ENCODE measurements at regions not wholly inside any gene's neighbourhood (a gene's known extent, or its start where the extent isn't known, plus 50 kb on each side); places are given as distances from the start of the nearest gene placed in this dataset.

DNA sequence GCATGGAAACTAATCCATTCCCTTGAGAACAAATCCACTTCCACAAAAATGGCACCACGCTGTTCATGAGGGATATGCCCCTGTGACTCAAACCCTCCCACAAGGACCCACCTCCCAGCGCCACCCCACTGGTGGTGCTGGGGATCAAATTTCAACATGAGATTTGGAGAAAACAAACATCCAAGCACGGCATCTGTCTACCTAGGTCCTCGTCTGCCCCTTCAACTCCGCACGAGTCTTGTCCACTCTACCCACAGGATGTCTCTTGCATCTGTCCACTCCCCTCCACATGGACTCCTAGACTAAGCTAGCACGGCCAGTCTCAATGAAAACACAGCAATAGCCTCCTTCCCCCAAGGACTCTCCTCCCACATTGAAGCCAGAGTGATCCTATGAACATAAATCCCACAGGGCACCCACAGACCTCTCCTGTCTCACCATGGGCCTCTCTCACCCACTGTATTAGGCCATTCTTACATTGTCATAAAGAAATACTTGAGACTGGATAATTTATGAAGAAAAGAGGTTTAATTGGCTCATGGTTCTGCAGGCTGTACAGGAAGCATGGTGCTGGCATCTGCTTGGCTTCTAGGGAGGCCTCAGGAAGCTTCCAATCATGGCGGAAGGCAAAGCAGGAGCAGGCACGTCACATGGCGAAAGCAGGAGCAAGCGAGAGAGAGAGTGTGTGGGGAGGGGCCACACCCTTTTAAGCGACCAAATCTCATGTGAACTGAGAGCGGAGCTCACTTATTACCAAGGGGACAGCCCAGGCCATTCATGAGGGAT, 101.4 kb downstream of the TOMM20 start:
- no peak for DNase-seq (ENCODE audit: low read depth in 2 of 2)

DNA sequence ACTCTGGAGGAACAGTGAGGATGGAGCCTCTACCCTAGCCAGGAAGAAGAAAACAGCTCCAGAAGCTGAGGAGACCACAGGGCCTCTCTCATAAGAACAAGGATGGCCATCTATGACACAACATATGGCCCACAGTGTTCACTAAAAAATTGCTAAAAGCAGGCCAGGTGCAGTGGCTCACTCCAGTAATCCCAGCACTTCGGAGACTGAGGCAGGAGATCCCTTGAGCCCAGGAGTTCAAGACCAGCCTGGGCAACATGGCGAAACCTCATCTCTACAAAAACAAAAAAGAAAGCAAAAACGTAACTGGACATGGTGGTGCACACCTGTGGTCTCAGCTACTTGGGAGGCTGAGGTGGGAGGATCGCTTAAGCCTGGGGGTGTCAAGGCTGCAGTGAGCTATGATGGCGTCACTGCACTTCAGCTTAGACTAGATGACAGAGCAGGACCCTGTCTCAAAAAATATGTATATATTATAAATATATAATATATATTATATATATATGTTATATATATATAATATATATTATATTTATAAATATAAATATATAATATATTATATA, 103.1 kb downstream of the TOMM20 start:
- DNase-seq (ENCODE audit: low read depth in 2 of 2) = no peak

DNA sequence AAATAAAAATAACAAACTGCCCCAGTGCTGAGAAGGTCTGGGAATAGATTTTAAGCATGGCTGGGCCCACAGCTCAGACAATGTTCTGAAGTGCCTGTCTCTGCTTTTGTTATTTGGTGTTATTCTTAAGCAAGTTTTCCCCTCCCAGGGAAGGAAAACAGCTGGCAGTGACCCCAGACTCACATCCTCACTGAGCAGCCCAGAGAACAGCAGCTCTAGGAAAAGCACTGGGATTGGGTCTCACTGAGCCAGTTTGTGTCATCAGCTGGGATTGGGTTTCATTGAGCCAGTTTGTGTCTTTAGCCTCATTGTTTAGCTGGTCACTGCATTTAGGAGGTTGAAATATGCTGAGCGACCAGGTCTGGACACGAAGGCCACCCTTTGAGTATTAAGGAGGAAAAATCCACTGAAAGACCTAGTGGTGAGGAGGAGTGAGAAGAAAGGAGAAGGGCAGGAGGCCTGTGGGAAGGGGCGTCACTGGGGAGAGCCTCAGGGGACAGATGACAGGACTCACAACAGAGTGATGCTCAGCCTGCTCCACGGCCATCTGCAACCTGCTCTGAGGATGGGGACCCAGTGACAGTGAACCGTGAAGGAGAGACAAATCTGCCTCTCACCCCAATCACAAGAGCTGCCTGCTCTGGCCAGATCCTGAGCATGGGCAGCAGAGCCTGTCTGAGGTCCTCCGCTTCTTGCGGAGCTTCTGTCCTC, 103.8 kb downstream of the TOMM20 start:
- DNase-seq (ENCODE audit: low read depth in 2 of 2) = no peak

DNA sequence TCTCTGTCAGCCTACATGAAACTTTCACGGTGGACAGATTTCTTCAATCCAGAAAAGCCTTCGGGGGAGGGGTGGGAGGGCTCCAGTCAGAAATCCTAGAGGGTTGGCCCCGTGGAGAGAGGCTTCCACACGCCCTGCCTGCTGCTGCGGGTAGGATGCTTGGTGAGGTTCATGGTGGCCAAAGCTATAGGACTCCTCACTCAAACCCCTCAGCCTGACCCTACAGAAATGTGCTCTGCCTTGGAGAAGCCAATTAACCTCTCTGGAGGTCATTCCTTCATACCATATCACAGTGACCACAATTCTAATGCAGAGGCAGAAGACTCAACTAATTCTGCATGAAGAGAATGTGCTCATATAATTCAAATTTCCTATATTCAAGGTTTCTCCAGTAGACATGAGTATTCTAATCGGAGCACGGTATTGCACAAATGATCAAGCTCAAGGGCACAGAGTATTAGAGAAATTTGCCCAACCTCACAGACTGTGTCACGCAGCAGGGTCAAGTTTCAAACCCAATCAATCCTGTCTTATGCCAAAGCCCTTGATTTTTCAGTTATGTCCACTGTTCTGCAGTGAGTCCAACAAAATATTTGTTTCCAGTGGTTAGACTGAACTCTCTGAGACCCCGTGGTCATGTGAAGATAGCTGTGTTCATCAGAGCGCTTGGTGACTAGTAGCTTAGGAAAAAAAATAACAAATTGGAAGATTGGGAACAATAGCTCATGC, 104.8 kb downstream of the TOMM20 start:
- no peak for DNase-seq (ENCODE audit: low read depth in 2 of 2)

DNA sequence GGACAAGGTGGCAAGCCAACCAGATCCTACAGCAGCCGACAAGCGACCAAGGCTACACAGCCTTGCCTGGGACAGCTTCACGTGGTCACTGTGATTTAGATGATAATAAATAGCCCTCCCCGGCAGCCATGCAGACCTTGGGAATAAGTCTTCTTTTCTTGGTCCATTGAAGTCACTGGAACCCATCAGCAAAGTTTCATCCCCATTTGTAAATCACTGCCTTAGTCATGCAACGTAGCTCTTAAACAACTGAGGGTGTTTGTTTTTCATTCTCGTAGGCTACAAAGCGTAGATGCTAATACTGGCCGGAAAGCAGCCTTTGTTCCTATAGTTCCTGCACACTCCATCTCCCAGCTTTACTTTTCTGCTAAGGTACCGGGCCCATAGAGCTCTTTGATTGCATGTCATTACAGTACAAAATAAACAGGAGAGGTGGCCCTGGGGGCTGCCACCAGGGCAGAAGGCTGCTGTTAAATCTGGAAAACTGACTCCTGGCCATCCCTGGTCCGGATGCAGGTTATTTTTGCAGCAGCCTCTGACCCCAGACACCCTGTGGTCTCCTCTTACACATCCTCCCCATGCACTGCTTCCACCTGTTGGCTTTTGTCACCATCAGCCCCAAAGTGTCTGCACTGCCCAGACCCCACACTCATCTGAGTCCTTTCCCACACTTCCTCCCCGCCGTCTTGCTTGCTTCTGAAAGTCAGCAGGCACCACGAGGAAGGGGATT, 105.5 kb downstream of the TOMM20 start:
- no peak for DNase-seq (ENCODE audit: low read depth in 2 of 2)

DNA sequence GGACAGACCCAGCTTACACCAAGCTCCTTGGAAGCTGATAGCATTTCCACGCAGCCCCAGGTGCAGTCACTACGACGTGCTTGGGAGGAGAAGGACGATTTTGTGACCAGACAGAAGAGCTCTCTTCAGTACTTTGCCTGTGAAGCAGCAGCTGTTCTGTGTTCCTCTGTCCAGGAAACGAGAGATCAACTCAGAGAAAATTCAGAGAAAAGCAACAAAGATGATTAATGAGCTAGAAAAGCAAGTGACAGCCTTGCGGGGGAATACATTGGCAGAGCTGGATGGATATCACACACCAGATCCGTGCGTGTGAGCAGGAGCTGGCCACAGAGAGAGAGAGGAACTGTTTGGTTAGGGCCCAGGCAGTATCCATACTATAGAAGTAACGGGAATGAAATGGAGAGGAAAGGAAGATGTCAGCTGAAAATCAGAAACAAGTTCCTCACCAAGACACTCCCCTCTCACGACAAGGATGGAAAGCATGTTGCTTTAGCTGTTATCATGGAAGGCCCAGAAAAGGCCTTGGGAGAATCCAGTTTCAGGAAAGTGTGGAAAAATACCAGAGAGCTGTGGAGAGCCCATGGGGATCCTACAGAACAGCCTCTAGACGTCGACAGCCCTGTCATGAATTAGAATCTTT, 106.2 kb downstream of the TOMM20 start:
- DNase-seq (ENCODE audit: low read depth in 2 of 2) = no peak

DNA sequence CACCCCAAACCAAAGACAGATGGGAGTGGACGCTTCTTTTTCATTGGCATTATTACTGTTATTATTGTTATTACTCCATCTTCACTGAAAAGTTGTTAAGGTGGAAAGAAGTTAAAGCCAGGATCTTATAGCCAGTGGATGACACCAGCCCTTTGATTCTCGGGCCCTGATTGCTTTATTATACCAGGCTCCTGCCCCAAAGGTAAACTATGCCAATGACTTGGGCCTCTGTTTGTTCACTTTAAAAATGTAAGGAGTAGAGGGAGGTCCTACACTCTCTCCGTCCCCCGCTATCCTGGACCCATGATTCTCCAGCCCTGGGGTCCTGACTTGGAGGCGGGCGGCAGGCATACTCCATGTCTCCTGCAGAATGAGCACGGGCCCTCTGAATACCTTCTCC, 106.8 kb downstream of the TOMM20 start:
- no peak for DNase-seq (ENCODE audit: low read depth in 2 of 2)

DNA sequence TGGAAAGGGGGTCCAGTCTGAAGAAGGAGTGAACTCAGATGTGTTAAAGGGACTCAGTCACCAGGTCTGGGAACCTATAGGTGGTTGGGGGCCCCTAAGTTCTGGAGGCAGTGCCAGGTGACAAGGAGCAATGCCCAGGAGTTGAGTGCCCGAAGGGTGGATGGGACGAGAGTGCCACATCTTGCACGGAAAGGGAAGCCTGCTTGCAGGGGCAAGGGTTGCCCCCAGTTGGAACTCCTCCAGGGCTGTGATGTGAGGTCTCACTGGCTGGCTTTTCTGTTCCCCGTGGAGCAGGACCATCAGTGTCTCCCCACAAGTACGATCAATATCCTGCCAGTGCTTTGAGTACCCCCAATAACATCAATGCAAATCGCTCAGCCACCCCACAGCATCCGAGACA, 107.3 kb downstream of the TOMM20 start:
- no peak for DNase-seq (ENCODE audit: low read depth in 2 of 2)

DNA sequence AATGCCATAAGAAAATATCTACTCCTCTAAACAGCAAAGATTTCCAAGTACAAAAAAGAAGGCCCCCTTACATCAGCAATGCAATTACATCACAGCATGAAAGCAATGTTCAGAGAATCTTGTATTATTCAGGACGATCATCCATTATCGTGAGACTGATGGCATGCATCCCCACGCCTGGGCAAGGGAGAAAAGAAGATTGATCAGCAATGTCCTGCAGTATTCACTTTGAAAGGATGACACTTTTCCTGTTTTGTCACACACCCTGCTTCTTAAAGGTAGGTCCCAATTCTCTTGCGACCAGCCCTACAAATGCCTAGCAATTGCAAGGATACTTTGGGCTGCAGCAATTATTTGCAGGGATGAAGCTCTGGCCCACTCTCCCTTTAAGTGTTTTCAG, 108.7 kb downstream of the TOMM20 start:
- no peak for DNase-seq (ENCODE audit: low read depth in 2 of 2)

DNA sequence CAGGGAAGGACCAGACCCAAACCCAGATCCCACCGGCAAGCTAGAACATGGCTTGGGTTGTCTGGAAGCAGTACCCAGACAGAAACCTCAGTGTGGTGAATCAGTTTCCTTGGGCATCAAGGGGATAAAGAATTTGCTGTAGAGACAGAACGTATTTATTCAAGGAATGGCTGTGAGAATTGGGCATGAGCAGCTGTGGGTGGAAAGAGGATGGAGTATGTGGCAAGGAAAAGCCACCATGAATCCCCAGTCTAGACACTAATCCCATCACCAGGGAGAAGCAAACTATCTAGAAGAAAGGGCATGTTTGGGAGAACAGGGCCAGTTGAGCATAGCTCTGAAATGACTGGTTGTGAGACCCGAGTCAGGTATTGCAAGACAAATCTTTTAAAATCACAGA, 109.2 kb downstream of the TOMM20 start:
- DNase-seq (ENCODE audit: low read depth in 2 of 2) = no peak

DNA sequence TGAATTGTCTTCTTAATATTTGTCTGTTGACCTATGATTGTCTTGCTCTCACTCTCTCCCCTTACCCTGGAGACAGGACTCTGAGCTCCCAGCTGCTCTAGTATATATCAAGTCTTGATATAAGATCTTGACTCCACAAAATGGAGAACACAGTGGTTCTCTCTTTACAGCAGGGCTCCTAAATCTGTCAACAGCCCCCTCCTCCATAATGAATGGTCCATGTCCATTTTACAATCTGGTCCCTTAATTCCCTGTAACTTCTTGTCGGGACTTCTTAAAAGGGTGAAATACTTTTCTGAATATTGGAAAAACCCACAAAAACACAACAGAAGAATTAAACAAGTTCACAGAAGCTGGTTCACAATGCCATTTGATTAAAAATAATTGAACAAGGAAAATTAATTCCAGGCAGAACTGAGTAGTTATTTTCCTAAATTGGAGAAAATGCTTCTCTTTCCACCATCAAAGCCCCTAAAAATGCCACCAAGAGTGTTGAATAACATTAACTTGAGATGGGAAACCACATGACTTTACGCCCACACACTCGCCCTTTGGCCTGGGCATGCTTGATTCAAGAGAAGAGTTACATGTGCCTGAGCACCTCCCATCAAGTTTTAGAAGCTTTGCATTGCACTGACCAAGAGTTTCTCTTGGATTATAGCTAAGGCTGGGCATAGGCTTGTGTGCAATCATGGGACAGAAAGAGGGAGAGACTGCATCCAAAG, 109.8 kb downstream of the TOMM20 start:
- DNase-seq (ENCODE audit: low read depth in 2 of 2) = peak in 1 of 2 donors; percentile 24

DNA sequence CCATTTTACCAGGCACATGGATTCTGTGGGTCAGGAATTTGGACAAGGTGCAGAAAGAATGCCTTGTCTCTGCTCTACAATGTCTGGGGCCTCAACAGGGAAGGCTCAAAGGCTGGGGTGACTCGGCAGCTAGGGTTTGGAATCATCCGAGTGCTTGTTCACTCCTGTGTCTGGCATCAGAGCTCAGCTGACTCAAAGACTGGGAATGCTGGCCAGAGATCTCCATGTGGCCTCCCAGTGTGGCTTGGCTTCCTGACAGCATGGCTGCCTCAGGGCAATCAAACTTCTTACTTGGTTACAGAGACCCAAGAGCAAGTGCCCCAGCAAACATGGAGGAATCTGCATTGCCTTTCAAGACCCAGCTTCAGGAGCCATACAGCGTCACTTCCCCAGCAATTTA, 110.5 kb downstream of the TOMM20 start:
- DNase-seq (ENCODE audit: low read depth in 2 of 2) = no peak

DNA sequence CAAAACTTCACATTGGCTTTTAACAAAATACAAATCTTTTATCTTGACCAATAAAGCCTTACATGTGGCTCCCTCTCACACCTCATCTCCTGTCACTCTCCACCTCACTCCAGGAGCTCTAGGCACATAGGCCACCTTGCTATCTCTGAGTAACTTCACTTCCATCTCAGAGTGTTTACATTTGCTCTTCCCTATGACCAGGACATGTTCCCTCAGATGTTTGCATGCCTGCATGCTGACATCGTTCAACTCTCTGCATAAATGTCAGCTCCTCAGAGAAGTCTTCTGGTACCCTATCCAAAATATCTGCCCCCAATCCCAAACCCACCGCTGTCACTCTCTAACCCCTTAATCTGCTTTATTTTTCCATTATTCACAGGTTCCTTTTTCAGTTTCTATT, 110.9 kb downstream of the TOMM20 start:
- DNase-seq (ENCODE audit: low read depth in 2 of 2) = no peak

DNA sequence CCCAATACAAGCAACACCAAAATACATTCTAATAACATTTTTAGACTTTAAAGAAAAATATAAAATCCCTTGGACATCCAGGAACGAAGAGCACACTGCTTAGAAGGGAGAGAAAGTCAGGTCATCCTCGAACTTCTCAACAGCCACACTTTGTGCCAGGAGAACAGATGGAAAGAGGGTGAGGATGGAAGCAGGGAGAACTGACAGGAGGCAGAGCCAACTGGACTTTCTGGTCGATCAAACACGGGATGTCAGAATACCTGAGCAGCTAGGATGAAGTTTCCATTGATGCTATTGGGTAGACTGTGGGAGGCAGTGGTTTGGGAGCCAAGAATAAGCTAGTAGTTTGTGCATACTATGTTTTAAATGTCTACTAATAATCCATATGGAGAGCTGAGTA, 111.4 kb downstream of the TOMM20 start:
- DNase-seq (ENCODE audit: low read depth in 2 of 2) = no peak

DNA sequence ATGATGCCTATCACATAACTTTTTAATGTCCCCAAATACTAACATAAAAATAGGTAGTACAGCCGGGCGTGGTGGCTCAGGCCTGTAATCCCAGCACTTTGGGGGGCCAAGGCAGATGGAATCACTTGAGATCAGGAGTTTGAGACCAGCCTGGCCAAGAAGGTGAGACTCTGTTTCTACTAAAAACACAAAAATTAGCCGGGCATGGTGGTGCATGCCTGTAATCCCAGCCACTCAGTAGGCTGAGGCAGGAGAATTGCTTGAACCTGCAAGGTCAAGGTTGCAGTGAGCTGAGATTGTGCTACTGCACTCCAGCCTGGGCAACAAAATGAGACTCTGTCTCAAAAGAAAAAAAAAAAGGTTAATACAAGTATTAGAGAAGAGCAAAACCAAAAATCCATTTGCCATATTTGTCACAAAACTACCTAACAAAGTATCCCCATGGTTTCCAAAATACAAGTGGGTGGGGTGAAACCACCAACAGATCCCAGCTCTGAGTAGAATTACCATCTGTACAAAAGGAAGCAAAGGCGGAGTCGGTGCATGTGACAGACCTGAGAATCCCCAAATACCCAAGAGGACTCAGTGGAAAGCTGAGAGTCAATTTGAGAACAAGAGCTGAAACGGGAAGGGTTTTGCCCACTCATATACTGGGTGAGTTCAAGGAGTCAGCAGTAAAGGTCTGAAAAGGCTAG, 113.2 kb downstream of the TOMM20 start:
- no peak for DNase-seq (ENCODE audit: low read depth in 2 of 2)

DNA sequence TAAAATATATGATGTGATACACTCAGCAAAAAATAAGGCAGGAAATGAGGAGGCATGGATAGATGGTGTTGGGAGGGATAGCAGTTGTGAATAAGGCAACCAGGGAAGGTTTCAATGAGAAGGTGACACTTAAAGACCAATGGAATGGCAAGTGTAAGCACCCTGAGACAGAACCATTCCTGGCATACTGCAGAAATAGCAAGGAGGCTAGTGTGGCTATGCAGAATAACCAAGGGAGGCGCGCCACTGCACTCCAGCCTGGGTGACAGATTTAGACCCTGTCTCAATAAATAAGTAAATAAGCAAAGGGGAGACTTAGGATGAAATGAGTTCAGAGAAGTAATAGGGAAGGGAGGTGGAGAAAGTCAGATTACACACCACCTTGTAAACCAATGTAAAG, 113.9 kb downstream of the TOMM20 start:
- no peak for DNase-seq (ENCODE audit: low read depth in 2 of 2)

DNA sequence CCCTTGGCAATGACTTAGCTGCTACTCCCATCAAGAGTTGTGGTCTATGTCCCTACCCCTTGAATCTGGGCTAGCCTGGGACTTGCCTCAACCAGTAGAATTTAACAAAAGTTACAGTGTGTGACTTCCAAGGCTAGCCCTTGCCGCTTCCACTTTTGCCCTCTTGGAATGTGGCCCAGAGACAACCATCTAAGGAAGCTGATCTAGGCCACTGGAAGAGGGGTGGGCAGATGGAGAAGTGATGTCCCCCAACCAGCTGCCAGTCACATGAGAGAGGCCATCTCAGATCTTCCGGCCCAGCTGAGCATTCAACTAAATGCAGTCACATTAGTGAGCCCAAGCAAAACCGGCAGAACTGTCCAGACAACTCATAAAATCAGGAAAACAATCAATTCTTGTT, 115.1 kb downstream of the TOMM20 start:
- no peak for DNase-seq (ENCODE audit: low read depth in 2 of 2)

DNA sequence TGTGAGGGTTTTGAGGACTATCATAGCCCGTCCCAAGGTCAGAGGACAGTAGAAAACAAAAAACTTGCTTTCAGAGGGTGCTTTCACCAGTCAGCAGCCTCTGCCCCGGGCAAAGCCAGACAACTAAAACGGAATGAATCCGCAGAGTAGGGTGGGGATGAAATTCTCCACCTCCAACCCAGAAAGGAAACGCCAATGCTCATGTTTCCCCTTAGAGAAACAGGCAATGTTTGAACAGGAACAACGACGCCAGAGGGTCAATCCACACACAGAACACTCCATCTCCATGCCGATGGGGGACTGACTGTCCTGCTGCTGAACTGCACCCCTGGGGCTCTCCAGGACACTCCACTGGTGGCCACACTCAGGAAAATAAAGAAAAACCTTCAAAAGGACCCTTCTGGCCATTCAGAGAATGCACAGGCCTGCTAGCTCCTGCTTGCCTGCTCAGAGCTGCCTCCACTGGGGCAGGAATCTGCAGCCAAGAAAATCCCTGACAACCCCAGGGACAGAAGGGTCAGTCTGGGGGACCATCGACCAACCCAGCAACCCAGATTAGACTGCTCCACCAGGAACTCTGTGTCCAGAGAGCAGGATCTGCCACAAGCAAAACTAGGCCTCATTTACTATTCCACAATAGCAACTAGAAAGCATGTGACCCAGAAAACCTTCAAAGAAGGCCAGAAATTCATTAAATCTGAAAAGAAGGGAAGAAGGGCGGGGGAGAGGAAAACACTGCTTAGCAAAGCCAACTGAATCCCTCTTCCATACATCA, 116.0 kb downstream of the TOMM20 start:
- no peak for DNase-seq (ENCODE audit: low read depth in 2 of 2)

All from activated CD8-positive, alpha-beta memory T cell treated with anti-CD3 and anti-CD28 coated beads for 4 hours (primary cell).